ENCODE measurements at regions not wholly inside any gene's neighbourhood (a gene's known extent, or its start where the extent isn't known, plus 50 kb on each side); places are given as distances from the start of the nearest gene placed in this dataset.

DNA sequence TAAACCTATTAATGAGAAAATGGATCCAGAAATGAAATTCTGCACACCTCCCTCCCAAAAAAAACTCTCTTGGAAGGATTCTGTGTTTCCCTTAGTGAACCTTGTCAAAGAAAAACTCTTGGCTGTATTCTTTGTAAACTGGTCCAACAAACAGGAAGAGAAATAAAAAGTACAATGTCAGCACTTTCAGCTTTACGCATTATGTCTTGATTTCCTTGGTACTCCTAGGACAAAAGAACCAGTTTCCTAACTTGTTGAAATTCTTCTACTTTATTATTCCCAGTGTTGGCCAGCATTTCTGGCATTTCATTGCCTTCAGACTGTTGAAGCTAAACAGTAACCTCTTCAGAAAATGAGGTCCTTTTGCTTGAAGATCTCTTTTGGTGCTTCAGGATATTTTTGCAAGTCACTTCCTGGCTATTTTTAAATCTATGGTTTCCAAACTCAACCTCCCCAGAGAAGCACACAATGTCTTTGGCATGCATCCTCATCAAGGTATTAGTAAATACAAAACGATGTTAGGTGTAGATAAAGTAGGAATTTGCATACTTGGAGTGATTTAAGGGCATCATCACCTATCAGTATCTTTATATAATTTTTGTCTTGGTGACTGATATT, 342.7 kb downstream of the AASDHPPT start:
- Histone ChIP-seq H3K27ac (ENCODE audit: low read depth in 1 of 2, low read length in 2 of 2) (no peak overlapping the region), H3K36me3 (replicated peaks in 1 of 2; ENCODE audit: control insufficient read depth in 1 of 2, insufficient read depth in 2 of 2, low read length in 2 of 2) (no peaks in the 10 kb centered on the region), H3K79me2 (ENCODE audit: insufficient read depth, low read length) (no peaks in the 10 kb centered on the region), H3K9me3 (replicated peaks in 1 of 2; ENCODE audit: control insufficient read depth in 1 of 2, insufficient read depth in 1 of 2, low read length in 2 of 2) (peaks cover 4 to 6% of the 10 kb centered on the region in 2 donors), H2AFZ (ENCODE audit: insufficient read depth, low read depth, low read length, poor library complexity, severe bottlenecking) (no peak overlapping the region), H3K4me1 (ENCODE audit: control insufficient read depth in 1 of 2, insufficient read depth in 2 of 2, low read length in 2 of 2) (no peaks in the 10 kb centered on the region), H3K4me3 (replicated peaks in 1 of 3; ENCODE audit: low read depth in 2 of 3, low read length in 3 of 3) (no peak overlapping the region), H3K4me2 (replicated peaks; ENCODE audit: extremely low read depth, low read length, poor library complexity, severe bottlenecking) (no peak overlapping the region), H4K20me1 (ENCODE audit: insufficient read depth, low read length) (no peaks in the 10 kb centered on the region), H3K9ac (ENCODE audit: insufficient read depth, low read length, poor library complexity, severe bottlenecking) (no peak overlapping the region), H3K27me3 (ENCODE audit: control insufficient read depth in 2 of 2, insufficient read depth in 2 of 2, low read length in 2 of 2) (no peaks in the 10 kb centered on the region)
- Mint-ChIP-seq H3K4me3 (no peak overlapping the region), H3K27me3 (ENCODE audit: low read depth in 3 of 3) (peaks cover 0 to 1% (median 0%) of the 10 kb centered on the region in 3 donors), H3K27ac (no peak overlapping the region), H3K4me1 (no peaks in the 10 kb centered on the region), H3K36me3 (no peaks in the 10 kb centered on the region), H3K9me3 (peaks cover 2 to 12% (median 5%) of the 10 kb centered on the region in 7 donors)
- TF ChIP-seq, protein P1, sequence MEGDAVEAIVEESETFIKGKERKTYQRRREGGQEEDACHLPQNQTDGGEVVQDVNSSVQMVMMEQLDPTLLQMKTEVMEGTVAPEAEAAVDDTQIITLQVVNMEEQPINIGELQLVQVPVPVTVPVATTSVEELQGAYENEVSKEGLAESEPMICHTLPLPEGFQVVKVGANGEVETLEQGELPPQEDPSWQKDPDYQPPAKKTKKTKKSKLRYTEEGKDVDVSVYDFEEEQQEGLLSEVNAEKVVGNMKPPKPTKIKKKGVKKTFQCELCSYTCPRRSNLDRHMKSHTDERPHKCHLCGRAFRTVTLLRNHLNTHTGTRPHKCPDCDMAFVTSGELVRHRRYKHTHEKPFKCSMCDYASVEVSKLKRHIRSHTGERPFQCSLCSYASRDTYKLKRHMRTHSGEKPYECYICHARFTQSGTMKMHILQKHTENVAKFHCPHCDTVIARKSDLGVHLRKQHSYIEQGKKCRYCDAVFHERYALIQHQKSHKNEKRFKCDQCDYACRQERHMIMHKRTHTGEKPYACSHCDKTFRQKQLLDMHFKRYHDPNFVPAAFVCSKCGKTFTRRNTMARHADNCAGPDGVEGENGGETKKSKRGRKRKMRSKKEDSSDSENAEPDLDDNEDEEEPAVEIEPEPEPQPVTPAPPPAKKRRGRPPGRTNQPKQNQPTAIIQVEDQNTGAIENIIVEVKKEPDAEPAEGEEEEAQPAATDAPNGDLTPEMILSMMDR (IDR thresholded peaks at IDR 0.05), result no peak
- DNase-seq, result no peak
- intact Hi-C loops (cut with micrococcal nuclease), result no loop called here
- WGBS (ENCODE audit: insufficient coverage), result 100% methylated on average over 1 of the region's 2 CpGs

DNA sequence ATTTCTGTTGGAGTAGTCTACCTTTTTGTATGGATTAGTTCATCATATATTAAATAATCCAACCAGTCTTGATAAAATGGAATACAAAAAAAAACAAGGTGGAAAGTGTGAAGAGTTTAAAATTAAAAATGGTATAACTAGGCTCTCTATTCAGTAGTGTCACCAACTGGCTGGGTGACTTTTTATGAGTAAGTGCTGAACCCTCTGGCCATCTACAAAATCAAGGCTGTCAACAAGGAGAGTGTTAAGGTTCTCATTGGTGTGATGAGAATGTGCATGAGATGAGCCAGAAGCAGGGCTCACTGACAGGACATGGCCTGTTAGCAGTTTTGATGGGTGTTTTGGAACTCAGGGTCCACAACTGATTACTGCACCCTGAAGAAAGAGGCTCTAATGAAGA, 343.2 kb downstream of the AASDHPPT start:
- Histone ChIP-seq H3K9ac (ENCODE audit: insufficient read depth, low read length, poor library complexity, severe bottlenecking) (no peak overlapping the region), H3K4me3 (replicated peaks in 1 of 3; ENCODE audit: low read depth in 2 of 3, low read length in 3 of 3) (no peak overlapping the region), H3K27ac (ENCODE audit: low read depth in 1 of 2, low read length in 2 of 2) (no peak overlapping the region), H3K4me2 (replicated peaks; ENCODE audit: extremely low read depth, low read length, poor library complexity, severe bottlenecking) (no peak overlapping the region), H3K9me3 (replicated peaks in 1 of 2; ENCODE audit: control insufficient read depth in 1 of 2, insufficient read depth in 1 of 2, low read length in 2 of 2) (peaks cover 3 to 4% of the 10 kb centered on the region in 2 donors), H3K36me3 (replicated peaks in 1 of 2; ENCODE audit: control insufficient read depth in 1 of 2, insufficient read depth in 2 of 2, low read length in 2 of 2) (no peaks in the 10 kb centered on the region), H2AFZ (ENCODE audit: insufficient read depth, low read depth, low read length, poor library complexity, severe bottlenecking) (no peak overlapping the region), H3K79me2 (ENCODE audit: insufficient read depth, low read length) (no peaks in the 10 kb centered on the region), H3K4me1 (ENCODE audit: control insufficient read depth in 1 of 2, insufficient read depth in 2 of 2, low read length in 2 of 2) (no peaks in the 10 kb centered on the region), H4K20me1 (ENCODE audit: insufficient read depth, low read length) (no peaks in the 10 kb centered on the region), H3K27me3 (ENCODE audit: control insufficient read depth in 2 of 2, insufficient read depth in 2 of 2, low read length in 2 of 2) (no peaks in the 10 kb centered on the region)
- Mint-ChIP-seq H3K27me3 (ENCODE audit: low read depth in 3 of 3) (peaks cover 0 to 1% (median 0%) of the 10 kb centered on the region in 3 donors), H3K27ac (no peak overlapping the region), H3K9me3 (peaks cover 2 to 12% (median 5%) of the 10 kb centered on the region in 7 donors), H3K4me1 (no peaks in the 10 kb centered on the region), H3K4me3 (no peak overlapping the region), H3K36me3 (no peaks in the 10 kb centered on the region)
- TF ChIP-seq, protein P1 (IDR thresholded peaks at IDR 0.05), result no peak
- DNase-seq, result no peak
- intact Hi-C loops (cut with micrococcal nuclease), result no loop called here
